Calu3 (cell line): ENCODE measurements at regions not wholly inside any gene's neighbourhood (a gene's known extent, or its start where the extent isn't known, plus 50 kb on each side); places are given as distances from the start of the nearest gene placed in this dataset.

Experiments used
- BruUV-seq: library from RNA; stranded (reverse); fragments of 400-500 nt; replicated peaks from 2 replicates; lab custom pipeline; 2021; lab: Mats Ljungman, UMichigan
- CTCF ChIA-PET: fragments of 300-600 bp; sonication (Branson Sonifier 250); formaldehyde crosslinking; loops from one replicate; lab custom pipeline; 2022; ENCODE audit warnings: antibody characterized with exemption; lab: Charles Lee
- DNase-seq: peaks from one replicate; pipeline ENCODE4 v3.0.0; 2022
- H3K27ac Mint-ChIP-seq: one replicate; pipeline ENCODE4 v1.8.0; 2022; ENCODE audit warnings: mixed read lengths; ENCODE audit not compliant: unreplicated experiment
- H3K27me3 Mint-ChIP-seq: one replicate; pipeline ENCODE4 v1.8.0; 2022; ENCODE audit warnings: mixed read lengths; ENCODE audit not compliant: unreplicated experiment
- H3K36me3 Mint-ChIP-seq: one replicate; pipeline ENCODE4 v1.8.0; 2022; ENCODE audit warnings: mild to moderate bottlenecking, moderate library complexity, mixed read lengths; ENCODE audit not compliant: insufficient read depth, unreplicated experiment
- H3K4me1 Mint-ChIP-seq: one replicate; pipeline ENCODE4 v1.8.0; 2022; ENCODE audit warnings: mild to moderate bottlenecking, low read depth, mixed read lengths; ENCODE audit not compliant: unreplicated experiment
- H3K4me3 Mint-ChIP-seq: one replicate; pipeline ENCODE4 v1.8.0; 2022; ENCODE audit warnings: mild to moderate bottlenecking, low read depth, moderate library complexity, mixed read lengths; ENCODE audit not compliant: unreplicated experiment
- H3K9me3 Mint-ChIP-seq: one replicate; pipeline ENCODE4 v1.8.0; 2022; ENCODE audit warnings: low read depth, mixed read lengths; ENCODE audit not compliant: unreplicated experiment
- intact Hi-C: fragments of 100-400 bp; cut with micrococcal nuclease; formaldehyde crosslinking; loops from one replicate; pipeline ENCODE4 v1.10.0; 2022; ENCODE audit not compliant: unreplicated experiment
- TF ChIP-seq, protein P1 (sequence below): fragments of 200-600 bp; IDR thresholded peaks from one replicate; pipeline ENCODE4 v1.8.0; 2022; ENCODE audit warnings: antibody characterized with exemption; ENCODE audit not compliant: unreplicated experiment

DNA sequence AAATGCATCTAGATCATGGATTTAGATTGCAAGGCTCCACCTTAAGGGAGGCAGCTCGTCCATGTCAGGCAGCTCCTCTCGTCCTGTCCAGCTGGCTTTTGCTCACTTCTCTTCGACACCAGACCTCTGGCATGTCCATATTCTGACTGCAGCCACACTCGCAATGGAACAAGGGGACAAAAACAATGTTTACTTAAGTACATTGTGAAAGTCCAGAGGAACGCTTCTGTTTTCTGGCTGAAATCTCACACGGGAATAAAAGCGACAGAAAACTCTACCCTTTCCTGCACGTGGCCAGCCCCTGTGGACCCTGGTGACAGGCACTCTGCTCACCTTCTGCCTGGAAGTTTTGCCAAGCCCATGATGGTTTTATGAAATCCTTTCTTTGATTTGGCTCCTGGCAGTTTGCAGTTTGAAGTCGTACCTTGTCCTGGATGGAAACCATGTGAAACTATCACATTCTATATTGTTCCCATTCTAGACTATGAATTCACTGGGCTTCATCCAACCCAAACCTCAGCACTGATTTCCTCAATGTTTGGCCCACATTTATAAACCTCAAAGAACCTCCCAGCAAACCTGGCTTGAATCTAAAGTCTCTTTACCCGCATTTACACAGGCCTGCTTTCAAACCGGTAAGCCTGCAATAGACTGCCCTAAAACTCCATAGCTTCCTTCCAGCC is 134.3 kb upstream of the PIEZO2 start:
- DNase-seq, result no peak
- intact Hi-C loops, result no loop called here
- peaks cover 3% of the 10 kb centered on the region for H3K9me3 Mint-ChIP-seq
- no peak overlapping the region for H3K27ac Mint-ChIP-seq
- H3K36me3 Mint-ChIP-seq, result no peaks in the 10 kb centered on the region
- TF ChIP-seq, protein P1, sequence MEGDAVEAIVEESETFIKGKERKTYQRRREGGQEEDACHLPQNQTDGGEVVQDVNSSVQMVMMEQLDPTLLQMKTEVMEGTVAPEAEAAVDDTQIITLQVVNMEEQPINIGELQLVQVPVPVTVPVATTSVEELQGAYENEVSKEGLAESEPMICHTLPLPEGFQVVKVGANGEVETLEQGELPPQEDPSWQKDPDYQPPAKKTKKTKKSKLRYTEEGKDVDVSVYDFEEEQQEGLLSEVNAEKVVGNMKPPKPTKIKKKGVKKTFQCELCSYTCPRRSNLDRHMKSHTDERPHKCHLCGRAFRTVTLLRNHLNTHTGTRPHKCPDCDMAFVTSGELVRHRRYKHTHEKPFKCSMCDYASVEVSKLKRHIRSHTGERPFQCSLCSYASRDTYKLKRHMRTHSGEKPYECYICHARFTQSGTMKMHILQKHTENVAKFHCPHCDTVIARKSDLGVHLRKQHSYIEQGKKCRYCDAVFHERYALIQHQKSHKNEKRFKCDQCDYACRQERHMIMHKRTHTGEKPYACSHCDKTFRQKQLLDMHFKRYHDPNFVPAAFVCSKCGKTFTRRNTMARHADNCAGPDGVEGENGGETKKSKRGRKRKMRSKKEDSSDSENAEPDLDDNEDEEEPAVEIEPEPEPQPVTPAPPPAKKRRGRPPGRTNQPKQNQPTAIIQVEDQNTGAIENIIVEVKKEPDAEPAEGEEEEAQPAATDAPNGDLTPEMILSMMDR, result no peak
- no peaks in the 10 kb centered on the region for H3K4me1 Mint-ChIP-seq
- CTCF ChIA-PET, result no interaction called here
- H3K27me3 Mint-ChIP-seq, result peaks cover 42% of the 10 kb centered on the region
- no TSS peak for BruUV-seq
- H3K4me3 Mint-ChIP-seq, result no peak overlapping the region

DNA sequence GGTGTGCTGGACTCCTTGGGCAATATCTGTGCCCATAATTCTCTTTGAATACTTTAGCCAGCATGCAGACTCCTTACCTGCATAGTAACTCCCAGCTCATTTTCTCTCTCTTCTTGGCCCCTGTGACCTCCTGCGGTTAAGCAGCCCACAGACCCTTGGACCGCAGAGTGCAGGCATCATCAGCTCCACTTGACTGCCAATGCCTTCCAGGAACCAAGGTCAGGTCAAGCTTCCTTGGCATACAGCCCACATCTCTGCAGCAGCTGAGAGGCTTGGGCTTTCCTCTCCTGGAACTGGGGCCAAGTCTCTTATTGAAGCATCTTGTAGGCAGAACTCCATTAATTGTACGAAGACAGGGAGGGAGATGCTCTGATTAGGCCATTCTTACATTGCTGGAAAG is 130.1 kb upstream of the PIEZO2 start:
- no peaks in the 10 kb centered on the region for H3K4me1 Mint-ChIP-seq
- no TSS peak for BruUV-seq
- peaks cover 3% of the 10 kb centered on the region for H3K9me3 Mint-ChIP-seq
- TF ChIP-seq, protein P1, result no peak
- H3K4me3 Mint-ChIP-seq, result no peak overlapping the region
- intact Hi-C loops, result no loop called here
- CTCF ChIA-PET, result interaction anchor here (1.1 kb wide), 1 partner anchor 232 kb away, joined by 3 read pairs; no protein-coding TSS in a partner anchor
- H3K36me3 Mint-ChIP-seq, result no peaks in the 10 kb centered on the region
- H3K27ac Mint-ChIP-seq, result no peak overlapping the region
- DNase-seq, result no peak
- H3K27me3 Mint-ChIP-seq, result peaks cover 60% of the 10 kb centered on the region

DNA sequence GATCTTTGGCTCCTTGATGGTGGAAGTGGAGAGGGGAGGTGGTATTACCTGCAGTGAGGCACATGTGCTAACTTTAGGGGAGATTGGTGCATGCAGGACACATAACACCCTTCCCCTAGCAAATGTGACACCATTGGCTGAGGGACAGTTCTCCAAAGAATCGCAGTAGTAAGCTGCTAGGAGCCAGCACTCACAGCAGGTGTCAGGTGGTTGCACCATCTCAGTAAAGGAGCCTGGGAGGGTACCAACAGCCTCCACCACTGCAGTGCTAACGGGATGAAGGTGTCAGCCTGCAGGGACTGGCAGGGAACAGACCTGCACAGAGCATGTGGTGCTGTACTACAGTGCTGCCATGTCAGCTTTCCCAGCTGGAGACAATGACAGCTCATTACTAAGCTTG is 127.3 kb upstream of the PIEZO2 start:
- DNase-seq, result no peak
- TF ChIP-seq, protein P1, result no peak
- Mint-ChIP-seq H3K4me3 (no peak overlapping the region), H3K27ac (no peak overlapping the region), H3K27me3 (peaks cover 79% of the 10 kb centered on the region), H3K4me1 (no peaks in the 10 kb centered on the region), H3K9me3 (peaks cover 3% of the 10 kb centered on the region), H3K36me3 (no peaks in the 10 kb centered on the region)
- intact Hi-C loops, result no loop called here
- no TSS peak for BruUV-seq
- CTCF ChIA-PET, result no interaction called here

DNA sequence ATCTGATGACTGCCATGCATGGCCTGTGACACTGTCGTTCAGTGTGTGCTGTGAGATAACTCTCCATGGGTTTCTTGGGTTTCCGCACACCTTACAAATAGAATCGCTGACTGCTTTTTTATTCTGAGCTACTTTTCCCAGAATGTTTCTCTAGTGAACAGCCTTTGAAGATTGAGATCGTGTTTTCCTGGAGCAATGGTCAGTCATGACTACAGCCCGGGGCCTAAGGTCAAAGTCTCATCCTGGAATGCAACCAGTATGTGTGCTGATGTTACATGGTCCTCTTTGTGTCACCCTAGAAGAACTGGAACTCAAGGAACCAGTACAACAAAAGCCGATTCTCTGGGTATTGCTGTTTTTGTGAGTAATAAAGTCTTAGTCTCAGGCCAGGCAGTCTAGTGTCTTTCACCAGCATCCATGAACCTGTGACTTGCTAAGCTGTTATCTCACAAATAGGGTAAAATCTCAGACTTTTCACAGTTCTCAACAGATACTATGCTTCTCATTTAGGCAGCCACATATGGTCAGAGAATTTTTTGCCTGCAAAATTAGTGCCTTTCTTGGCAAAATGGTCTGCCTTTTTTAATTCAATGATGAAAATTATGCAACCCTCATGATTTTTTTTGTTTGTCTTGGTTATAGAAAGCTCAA is 124.9 kb upstream of the PIEZO2 start:
- CTCF ChIA-PET, result no interaction called here
- H3K4me1 Mint-ChIP-seq, result no peaks in the 10 kb centered on the region
- no peak overlapping the region for H3K4me3 Mint-ChIP-seq
- intact Hi-C loops, result no loop called here
- no peaks in the 10 kb centered on the region for H3K9me3 Mint-ChIP-seq
- H3K36me3 Mint-ChIP-seq, result no peaks in the 10 kb centered on the region
- DNase-seq, result no peak
- TF ChIP-seq, protein P1, result no peak
- no peak overlapping the region for H3K27ac Mint-ChIP-seq
- H3K27me3 Mint-ChIP-seq, result peaks cover 55% of the 10 kb centered on the region
- no TSS peak for BruUV-seq
